Daoy (cell line): ENCODE measurements at regions not wholly inside any gene's neighbourhood (a gene's known extent, or its start where the extent isn't known, plus 50 kb on each side); places are given as distances from the start of the nearest gene placed in this dataset.
"Not testable (repeated sequence)": the region's sequence is repeated elsewhere in the genome, so short reads cannot be mapped to it uniquely, and the experiment has no call there.

Experiments
- DNase-seq: peaks from one replicate; pipeline ENCODE4 v3.0.0-alpha.2; 2015; ENCODE audit warnings: low read depth

DNA sequence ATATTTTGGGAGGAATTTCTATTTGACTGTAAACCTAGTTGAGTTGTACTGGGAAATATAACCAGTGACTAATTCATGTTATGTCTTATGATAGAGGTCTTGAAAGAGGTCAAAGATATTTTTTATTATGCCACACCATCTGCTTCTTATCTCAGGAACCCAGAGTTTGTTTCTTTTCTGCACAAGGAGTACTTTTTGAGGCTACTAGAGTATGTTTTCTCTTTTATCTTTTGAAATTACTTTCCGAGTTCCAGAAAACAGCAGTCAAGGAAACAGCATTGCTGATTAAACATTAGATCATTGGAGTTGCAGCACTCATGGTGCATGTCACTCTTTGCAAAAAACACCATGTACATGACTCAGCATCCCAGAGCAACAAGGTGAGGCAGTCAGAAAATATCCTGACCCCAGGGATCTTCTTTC, 645.8 kb upstream of the NR2F2 start:
- DNase-seq = peak; percentile 75

- no peak for DNase-seq
Observed at GRCh38 chr15:95687061-95687460, 643.4 kb upstream of the NR2F2 start.

GRCh38 chr15:95687686-95688085, 642.8 kb upstream of the NR2F2 start:
- DNase-seq = no peak

DNA sequence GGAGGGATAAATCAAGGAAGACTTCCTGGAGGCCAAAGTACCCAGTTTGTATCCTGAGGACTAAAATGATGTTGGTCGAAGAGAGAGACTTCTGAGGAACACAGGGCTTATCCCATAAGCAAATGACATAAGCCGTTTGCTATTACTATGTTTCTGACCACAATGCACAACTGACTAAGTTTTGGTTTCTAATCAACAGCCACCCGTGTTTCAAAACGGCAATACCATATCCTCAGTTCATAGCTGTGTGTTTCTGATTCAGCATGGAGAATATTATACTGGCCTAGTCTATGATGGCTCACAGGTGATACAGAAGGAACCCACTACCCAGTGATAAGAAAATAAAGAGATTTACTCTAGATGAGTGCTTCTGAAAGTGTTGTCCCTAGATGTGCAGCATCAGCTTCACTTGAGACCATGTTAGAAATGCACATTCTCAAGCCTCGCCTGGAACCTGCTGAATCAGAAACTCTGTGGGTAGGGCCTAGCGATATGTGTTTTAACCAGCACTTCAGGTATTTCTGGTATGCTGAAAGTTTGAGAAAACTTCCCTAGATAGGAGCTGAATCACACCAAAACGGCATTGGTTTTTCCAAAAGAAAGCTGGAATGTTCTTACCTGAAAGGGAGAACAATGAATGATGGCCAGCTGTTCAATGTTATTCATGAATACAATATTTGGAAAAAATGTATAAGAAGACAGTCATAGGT, 639.7 kb upstream of the NR2F2 start:
- DNase-seq = no peak

DNA sequence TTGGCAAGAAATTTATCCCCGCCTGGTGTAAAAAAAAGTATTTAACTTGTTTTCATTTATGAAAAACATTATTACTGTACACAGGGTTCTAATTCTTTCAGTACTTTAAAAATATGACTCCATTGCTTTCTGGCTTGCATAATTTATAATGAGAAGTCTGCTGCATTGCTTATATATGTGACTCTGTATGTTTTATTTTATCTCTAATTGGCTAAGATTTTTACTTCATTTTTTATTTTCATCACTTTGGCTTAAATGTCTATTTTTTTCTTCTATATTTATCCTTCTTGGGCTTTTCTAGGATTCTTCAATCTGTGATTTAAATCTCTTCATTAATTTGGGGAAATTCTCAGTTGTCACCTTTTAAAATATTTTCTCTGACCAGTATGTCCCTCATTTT, 636.6 kb upstream of the NR2F2 start:
- no peak for DNase-seq

GRCh38 chr15:95698230-95698629, 632.3 kb upstream of the NR2F2 start:
- no peak for DNase-seq

GRCh38 chr15:95698951-95699350, 631.5 kb upstream of the NR2F2 start:
- DNase-seq = no peak

DNA sequence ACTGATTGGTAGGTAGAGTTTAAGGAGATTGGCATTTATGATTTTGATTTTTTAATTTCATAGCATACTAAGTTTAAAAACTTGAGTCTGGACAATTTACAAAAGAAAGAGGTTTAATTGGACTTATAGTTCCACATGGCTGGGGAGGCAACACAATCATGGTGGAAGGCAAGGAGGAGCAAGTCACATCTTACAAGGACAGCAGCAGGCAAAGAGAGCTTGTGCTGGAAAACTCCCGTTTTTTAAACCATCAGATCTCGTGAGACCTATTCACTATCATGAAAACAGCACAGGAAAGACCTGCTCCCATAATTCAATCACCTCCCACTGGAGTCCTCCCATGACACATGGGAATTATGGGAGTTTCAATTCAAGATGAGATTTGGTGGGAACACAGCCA, 630.9 kb upstream of the NR2F2 start:
- DNase-seq = no peak

- DNase-seq = not testable (repeated sequence)
Observed at GRCh38 chr15:95700692-95701091, 629.8 kb upstream of the NR2F2 start.

DNA sequence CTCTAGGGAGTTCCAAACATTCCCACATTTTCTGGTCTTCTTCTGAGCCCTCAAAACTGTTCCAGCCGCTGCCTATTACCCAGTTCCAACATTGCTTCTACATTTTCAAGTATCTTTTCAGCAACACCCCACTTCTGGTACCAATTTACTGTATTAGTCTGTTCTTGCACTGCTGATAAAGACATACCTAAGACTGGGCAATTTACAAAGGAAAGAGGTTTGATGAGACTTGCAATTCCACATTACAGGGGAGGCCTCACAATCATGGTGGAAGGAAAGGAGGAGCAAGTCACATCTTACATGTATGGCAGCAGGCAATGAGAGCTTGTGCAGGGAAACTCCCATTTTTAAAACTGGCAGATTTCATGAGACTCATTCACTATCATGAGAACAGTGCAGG, 629.1 kb upstream of the NR2F2 start:
- DNase-seq = no peak

- DNase-seq = no peak
Observed at GRCh38 chr15:95709959-95710695, 620.4 kb upstream of the NR2F2 start.

- DNase-seq = no peak
Observed at GRCh38 chr15:95712785-95713184, 617.7 kb upstream of the NR2F2 start.

- no peak for DNase-seq
Observed at GRCh38 chr15:95713324-95713723, 617.2 kb upstream of the NR2F2 start.

- no peak for DNase-seq
Observed at GRCh38 chr15:95715116-95715903, 615.2 kb upstream of the NR2F2 start.

- DNase-seq = no peak
Observed at GRCh38 chr15:95715906-95716656, 614.4 kb upstream of the NR2F2 start.

GRCh38 chr15:95716708-95717107, 613.8 kb upstream of the NR2F2 start:
- no peak for DNase-seq

DNA sequence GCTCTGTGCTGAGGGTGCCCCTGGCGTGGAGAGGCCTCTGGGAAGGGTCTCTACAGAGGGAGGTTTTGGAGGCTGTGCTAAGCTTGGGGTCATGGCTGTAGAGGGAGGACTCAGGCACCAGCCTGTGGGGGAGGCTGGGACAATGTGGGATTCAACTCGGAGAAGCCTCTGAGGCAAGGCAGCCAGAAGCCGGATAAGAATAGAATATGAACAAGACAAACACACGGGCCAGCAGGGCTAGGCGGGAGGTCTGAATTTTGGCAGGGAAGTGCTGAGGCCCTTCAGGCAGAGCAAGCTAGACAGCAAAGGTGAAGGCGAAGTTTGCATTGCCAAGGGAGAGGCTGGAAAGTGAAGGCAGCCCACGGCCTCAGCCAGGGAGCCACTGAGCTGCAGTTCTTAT, 612.1 kb upstream of the NR2F2 start:
- no peak for DNase-seq

- DNase-seq = no peak
Observed at GRCh38 chr15:95724908-95725633, 605.4 kb upstream of the NR2F2 start.

- DNase-seq = no peak
Observed at GRCh38 chr15:95726891-95727290, 603.6 kb upstream of the NR2F2 start.

GRCh38 chr15:95733931-95734330, 596.6 kb upstream of the NR2F2 start:
- DNase-seq = no peak
